ENCODE measurements at regions not wholly inside any gene's neighbourhood (a gene's known extent, or its start where the extent isn't known, plus 50 kb on each side); places are given as distances from the start of the nearest gene placed in this dataset.
"Not testable (repeated sequence)": the region's sequence is repeated elsewhere in the genome, so short reads cannot be mapped to it uniquely, and the experiment has no call there.

DNA sequence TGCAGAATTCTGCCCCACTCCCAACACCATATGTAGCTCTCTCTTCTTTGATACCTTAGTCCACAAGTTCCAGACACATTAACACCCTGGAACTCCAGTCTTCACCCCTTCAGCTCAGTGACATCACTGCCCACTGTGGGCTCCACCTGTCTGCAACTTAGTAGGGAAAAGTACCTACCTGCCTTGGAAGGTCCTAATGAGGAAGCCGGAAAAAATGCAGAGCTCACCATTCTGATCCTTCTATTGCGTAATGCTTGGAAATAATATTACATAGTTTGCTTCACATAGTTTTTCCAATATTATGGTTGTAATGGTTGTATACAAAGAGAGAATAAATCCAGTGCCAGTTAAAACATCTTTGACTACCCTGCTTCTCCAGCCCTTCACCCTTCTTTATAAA lies 738.4 kb downstream of the RNF144A start:
- DNase-seq (ENCODE audit: low read depth in 4 of 4, low spot score in 3 of 4), result no peak

DNA sequence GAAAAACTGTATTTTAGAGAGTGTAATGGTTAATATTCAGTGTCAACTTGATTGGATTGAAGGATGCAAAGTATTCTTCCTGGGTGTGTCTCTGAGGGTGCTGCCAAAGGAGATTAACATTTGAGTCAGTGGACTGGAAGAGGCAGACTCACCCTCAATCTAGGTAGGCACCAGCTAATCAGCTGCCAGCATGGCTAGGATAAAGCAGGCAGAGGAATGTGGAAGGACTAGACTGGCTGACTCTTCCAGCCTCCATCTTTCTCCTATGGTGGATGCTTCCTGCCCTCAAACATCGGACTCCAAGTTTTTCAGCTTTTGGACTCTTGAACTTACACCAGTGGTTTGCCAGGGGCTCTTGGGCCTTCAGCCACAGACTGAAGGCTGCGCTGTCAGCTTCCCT lies 740.3 kb downstream of the RNF144A start:
- not testable (repeated sequence) for DNase-seq (ENCODE audit: low read depth in 4 of 4, low spot score in 3 of 4)

GRCh38 chr2:7658486-7658885 lies 741.3 kb downstream of the RNF144A start:
- DNase-seq (ENCODE audit: low read depth in 4 of 4, low spot score in 3 of 4), result no peak

- no peak for DNase-seq (ENCODE audit: low read depth in 4 of 4, low spot score in 3 of 4)
Measured at GRCh38 chr2:7660816-7661215, 743.6 kb downstream of the RNF144A start.

- no peak for DNase-seq (ENCODE audit: low read depth in 4 of 4, low spot score in 3 of 4)
Measured at GRCh38 chr2:7661502-7661901, 744.3 kb downstream of the RNF144A start.

DNA sequence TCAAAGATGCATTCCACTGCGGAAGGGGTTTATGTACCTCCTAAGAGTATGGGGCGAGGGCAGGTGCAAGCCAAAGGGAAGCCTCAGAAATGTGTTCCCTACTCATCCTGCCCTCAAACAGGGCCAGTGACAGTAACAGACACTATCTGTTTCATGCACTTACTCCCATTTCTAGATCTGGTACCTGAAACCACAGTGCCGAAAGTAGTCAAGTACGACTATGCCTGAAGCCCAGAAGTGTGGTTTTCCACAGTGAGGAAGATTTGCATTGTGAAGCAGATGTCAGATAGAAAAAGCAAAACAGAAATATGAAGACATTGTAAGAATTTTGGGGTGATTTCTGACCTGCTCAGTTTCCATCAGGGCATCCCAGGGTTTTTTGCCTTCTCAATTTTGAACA lies 748.7 kb downstream of the RNF144A start:
- no peak for DNase-seq (ENCODE audit: low read depth in 4 of 4, low spot score in 3 of 4)

DNA sequence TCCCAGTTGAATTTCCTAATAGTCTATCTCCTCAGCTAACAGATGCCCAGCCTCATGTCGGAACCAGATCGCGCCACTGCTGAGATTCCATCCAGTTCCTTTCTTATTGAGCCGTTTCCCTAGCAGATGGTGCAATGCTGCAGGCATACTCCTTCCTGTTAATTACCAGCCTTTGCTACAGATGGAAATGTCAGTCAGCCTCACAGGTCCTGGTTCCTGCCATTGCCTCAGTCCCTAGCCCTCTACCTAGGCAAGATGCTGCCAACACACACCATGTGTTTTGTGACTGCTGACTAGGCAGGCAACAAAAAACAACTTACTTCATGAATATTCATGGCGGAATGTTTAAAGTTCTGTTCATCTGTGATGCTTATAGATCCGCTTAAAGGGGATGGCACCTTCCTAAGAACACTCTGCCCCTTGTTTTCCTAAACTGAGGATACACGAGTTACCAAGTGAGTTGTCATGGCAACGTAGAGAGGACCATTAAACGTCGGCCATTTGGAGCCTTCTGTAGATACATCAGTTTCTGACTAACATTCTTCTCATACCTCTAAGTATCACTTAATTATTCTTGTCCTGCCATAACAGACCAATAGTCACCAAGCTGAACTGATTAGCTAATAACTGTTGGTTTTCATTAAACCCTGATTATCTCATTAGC lies 749.5 kb downstream of the RNF144A start:
- DNase-seq (ENCODE audit: low read depth in 4 of 4, low spot score in 3 of 4), result no peak

GRCh38 chr2:7667260-7667757 lies 750.1 kb downstream of the RNF144A start:
- DNase-seq (ENCODE audit: low read depth in 4 of 4, low spot score in 3 of 4), result no peak

DNA sequence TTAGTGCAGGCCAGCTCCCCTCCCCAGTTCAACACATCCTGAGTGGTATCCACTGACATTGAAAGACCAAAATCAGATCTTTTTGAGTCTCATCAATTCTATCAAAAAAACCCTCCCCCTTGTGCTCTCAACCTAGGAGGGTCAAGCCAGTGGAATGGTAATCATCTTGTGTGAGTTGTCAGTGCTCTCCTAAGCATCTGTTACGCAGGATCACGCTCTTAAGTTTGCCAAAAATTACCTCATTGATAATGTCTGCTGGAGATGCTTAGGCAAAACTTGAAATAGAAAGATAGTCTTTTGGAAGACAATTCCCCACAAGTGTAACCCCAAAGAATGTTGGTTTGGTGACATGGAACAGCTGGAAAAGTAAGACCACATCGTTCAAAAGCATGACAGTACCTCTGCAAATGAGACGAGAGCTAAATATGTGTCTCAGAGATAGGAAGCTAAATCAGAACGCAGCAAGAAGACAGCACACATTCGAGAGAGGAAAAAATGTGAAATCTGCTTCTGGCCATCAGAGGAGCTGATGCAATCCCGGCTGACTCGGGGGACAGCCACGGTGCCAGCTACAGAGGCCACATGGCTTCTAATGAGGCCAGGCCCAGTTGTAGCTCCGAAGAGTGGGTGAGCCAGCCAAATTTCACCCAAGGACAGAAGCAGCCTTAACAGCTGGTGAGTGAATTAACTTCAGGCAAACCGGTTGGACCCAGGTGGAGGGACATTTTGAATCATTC lies 753.9 kb downstream of the RNF144A start:
- DNase-seq (ENCODE audit: low read depth in 4 of 4, low spot score in 3 of 4), result no peak

- DNase-seq (ENCODE audit: low read depth in 4 of 4, low spot score in 3 of 4), result peak; percentile 3 to 48 (median 26)
Measured at GRCh38 chr2:7672027-7672684, 754.9 kb downstream of the RNF144A start.

DNA sequence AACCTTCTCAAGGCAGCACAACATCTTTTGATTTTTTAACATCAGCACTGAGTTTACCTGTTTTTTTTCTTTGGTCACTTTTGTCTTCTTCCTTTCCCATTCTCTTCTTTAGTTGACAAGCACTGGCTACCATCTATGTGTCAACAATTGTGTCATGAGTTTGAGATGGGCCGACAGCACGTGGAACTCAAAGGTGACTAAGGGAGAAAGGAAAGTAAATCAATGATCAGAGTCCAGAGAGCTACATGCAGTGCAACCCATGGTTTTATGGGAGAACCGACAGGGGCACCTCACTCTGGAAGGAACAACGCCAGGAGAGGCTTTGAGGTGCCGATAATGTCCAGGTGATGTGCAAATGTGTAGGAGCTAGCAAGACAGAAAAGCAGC lies 755.5 kb downstream of the RNF144A start:
- no peak for DNase-seq (ENCODE audit: low read depth in 4 of 4, low spot score in 3 of 4)

DNA sequence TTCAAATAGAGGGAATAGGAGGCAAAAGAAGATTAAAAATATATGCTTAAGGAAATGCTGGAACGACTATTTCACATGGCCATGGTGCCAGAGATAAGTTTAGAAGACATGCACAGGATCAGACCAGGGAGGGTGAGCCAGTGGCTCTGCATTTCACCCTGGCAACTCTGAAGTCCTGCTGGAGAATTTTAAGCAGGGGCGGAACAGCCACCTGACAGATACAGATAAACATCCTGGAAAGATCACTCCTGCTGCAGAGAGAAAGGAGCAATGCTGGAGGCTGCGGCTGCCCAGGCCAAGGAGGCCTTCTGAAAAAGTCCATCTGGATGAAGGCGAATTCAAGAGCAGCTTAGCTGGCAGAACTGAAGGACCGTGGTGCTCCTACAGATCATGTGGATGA lies 755.9 kb downstream of the RNF144A start:
- DNase-seq (ENCODE audit: low read depth in 4 of 4, low spot score in 3 of 4), result no peak

- DNase-seq (ENCODE audit: low read depth in 4 of 4, low spot score in 3 of 4), result no peak
Measured at GRCh38 chr2:7673853-7674252, 756.6 kb downstream of the RNF144A start.

DNA sequence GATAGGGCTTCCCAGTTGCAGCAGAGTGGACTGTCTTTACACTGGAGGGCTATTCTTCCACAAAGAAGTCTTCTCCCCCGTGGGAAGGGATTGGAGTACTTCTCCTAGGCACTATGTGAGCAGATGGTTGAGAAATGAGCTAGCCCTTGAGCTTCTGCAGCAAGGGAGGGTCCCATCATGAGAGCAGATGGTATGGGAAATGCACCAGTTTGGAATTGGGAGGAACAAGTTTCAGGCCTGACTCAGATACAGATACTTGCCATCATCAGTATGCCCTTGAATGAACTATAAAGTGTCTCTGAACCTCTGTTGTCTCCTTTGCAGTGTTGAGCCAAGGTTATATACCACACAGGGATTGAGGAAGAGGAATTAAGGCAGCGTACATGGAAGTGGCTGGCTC lies 757.4 kb downstream of the RNF144A start:
- DNase-seq (ENCODE audit: low read depth in 4 of 4, low spot score in 3 of 4), result no peak

DNA sequence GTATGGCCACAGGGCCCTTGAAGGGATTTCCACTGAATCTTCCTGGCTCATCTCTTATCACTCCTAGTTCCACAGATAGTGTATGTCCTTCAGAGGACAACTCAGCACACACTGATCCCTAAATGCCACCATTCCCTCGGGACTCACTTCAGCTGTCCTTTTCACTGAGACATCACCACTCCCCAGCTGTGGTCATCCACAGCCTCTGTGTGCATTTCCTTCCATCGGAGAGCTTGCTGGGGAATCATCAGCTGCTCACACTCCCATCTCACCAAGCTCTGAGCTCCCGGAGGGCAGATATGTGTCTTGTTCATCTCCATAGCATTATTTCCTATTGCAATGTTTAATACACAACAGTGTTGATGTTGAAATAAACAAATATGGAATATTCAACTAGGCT lies 759.5 kb downstream of the RNF144A start:
- no peak for DNase-seq (ENCODE audit: low read depth in 4 of 4, low spot score in 3 of 4)

DNA sequence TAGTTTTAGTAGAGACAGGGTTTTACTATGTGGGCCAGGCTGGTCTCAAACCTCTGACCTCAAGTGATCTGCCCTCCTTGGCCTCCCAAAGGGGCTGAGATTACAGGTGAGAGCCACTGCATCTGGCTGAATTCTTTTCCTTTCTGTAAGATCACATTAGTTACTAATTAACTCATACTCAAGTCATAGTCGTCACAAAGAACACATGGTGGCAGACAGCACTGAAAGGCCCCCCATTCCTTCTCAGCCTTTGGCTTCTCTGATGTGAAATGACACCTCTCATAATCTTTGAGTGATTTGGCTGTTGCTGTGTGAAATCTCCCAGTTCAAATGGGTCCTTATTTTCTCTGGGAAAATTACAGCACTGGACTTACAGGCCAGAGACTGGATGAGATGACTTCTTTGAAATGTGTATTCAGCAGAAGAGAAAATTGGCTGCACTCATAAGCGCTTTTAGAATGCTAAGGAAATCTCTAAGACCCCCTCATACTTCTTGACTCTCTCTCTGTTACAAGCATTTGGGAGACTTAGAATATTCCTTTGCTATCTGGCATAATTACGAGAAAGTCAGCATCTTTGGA lies 764.8 kb downstream of the RNF144A start:
- no peak for DNase-seq (ENCODE audit: low read depth in 4 of 4, low spot score in 3 of 4)

DNA sequence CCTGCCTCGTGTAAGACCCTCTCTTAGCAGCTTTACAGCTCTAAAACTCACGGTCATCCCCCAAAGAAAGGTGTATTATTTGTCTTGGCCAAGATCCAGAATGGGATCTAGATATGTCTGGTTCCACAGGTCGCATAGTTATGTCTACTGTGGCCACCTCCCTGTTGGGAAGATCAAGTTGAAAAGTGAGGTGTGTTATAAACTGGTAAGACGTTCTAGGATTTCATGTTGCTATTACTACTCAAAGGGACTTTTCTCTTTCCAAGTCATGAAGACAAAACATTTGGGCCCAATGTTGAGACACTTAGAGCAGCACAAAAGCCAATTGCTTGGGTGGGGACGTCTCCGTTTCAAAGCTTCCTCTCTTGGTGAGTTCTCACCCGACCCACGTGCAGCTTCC lies 766.0 kb downstream of the RNF144A start:
- DNase-seq (ENCODE audit: low read depth in 4 of 4, low spot score in 3 of 4), result no peak

DNA sequence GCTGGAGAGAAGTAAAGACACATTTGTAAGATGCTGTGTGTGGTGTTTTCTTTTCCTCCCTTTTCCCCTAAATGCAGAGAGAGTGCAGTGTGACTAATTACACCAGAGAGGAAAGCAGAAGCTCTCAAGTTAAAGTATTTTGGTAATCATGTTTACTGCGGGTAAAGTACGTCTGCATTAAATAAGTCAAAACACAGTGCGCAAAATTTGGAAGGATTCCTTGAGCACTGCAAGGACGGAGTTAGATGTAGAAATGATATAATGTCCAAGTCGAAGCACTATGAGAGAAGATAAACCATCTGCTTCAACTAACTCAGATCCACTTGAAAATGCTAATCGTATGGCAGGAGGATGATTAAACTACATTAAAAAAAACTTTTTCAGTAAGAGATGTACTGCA lies 766.5 kb downstream of the RNF144A start:
- DNase-seq (ENCODE audit: low read depth in 4 of 4, low spot score in 3 of 4), result no peak

DNA sequence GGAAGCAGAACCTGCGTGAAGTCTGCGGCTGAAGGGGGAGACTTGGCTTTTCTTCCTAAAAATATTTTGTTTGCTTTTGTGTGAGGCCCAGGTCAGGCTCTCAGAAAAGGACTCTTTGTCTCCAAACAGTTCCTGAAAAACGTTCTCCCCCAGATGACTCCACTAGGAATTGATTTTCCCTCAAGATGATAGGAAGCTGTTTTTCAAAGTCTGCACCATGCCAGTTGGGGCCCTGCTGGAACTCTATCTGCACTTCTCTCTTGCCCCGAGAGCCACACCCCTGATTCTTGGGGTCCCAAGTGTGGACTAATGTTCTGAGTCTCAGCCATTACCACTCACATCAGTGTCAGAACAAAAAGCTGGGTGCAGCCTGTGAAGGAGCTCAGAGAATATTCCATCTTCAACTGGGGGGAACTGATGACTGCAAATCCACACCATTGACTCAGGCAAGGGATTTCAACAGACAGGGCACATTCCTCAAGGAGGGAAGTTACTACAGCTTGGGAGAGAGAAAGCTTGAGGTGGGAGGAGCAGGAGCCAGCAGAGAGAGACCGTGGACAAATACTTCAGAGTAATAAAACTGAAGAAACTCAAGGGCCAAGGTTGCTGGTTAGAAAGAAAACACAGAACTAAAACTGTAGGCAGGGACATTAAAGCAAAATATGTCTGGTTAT lies 768.3 kb downstream of the RNF144A start:
- DNase-seq (ENCODE audit: low read depth in 4 of 4, low spot score in 3 of 4), result no peak

- no peak for DNase-seq (ENCODE audit: low read depth in 4 of 4, low spot score in 3 of 4)
Measured at GRCh38 chr2:7686016-7686385, 768.8 kb downstream of the RNF144A start.

Data from right renal pelvis (tissue), 4 donors.